ENCODE measurements at regions not wholly inside any gene's neighbourhood (a gene's known extent, or its start where the extent isn't known, plus 50 kb on each side); places are given as distances from the start of the nearest gene placed in this dataset.
"Not testable (repeated sequence)": the region's sequence is repeated elsewhere in the genome, so short reads cannot be mapped to it uniquely, and the experiment has no call there.

- DNase-seq (ENCODE audit: low read depth): not testable (repeated sequence)
Measured at GRCh38 chr10:87300163-87300562, 57.4 kb upstream of the NUTM2D start.

GRCh38 chr10:87301466-87302115 lies 56.0 kb upstream of the NUTM2D start:
- DNase-seq (ENCODE audit: low read depth): peak; percentile 1

GRCh38 chr10:87302132-87302531 lies 55.4 kb upstream of the NUTM2D start:
- not testable (repeated sequence) for DNase-seq (ENCODE audit: low read depth)

GRCh38 chr10:87303707-87304106 lies 53.8 kb upstream of the NUTM2D start:
- DNase-seq (ENCODE audit: low read depth): not testable (repeated sequence)

- not testable (repeated sequence) for DNase-seq (ENCODE audit: low read depth)
Measured at GRCh38 chr10:87306681-87307080, 50.9 kb upstream of the NUTM2D start.
